ENCODE measurements at regions not wholly inside any gene's neighbourhood (a gene's known extent, or its start where the extent isn't known, plus 50 kb on each side); places are given as distances from the start of the nearest gene placed in this dataset.
"Not testable (repeated sequence)": the region's sequence is repeated elsewhere in the genome, so short reads cannot be mapped to it uniquely, and the experiment has no call there.

DNA sequence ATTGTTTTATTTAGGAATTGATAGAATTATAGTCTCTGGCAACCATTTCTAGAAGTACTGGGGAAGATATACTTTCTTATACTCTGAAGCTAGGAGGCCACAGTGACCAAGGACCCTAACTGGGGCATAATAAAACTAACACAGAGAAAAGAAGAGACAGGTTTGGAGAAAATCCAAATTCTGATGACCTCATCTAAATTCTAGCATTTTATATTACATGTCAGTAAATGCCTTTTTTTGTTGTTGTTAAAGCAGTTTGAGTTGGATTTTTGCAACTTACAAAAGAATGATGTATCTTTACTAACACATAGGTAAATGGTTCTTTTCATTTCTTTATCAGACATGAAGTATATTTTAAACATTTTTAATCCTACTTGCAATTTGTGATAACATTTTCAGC is 933.3 kb downstream of the TMTC2 start:
- H3K9me3 Mint-ChIP-seq: peaks cover 7 to 25% (median 12%) of the 10 kb centered on the region in 6 donors
- no peaks in the 10 kb centered on the region for H3K36me3 Mint-ChIP-seq
- no peaks in the 10 kb centered on the region for H3K27me3 Mint-ChIP-seq (ENCODE audit: low read depth in 3 of 3)
- no peak overlapping the region for H3K27ac Mint-ChIP-seq
- H3K4me1 Mint-ChIP-seq: no peaks in the 10 kb centered on the region
- DNase-seq: no peak
- H3K4me3 Mint-ChIP-seq: no peak overlapping the region

DNA sequence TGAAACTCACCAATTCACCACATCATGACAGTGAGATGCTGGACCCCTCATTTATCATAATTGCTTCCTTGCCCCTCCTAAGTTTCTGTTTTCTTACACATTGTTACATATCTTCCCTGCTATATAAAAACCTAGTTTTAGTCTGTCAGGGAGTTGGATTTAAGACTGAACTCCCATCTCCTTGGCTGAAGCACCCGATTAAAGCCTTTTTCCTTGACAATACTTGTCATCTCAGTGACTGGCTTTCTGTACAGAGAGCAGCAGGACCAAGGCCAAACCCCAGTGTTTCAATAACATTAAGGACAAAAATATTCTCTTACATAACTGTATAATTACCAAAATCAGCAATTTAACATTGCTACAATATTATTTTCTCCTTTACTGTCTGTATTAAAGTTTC is 928.4 kb downstream of the TMTC2 start:
- no peaks in the 10 kb centered on the region for H3K27me3 Mint-ChIP-seq (ENCODE audit: low read depth in 3 of 3)
- no peak overlapping the region for H3K4me3 Mint-ChIP-seq
- H3K4me1 Mint-ChIP-seq: no peaks in the 10 kb centered on the region
- peaks cover 11 to 48% (median 22%) of the 10 kb centered on the region in 6 donors for H3K9me3 Mint-ChIP-seq
- H3K27ac Mint-ChIP-seq: no peak overlapping the region
- DNase-seq: no peak
- no peaks in the 10 kb centered on the region for H3K36me3 Mint-ChIP-seq

DNA sequence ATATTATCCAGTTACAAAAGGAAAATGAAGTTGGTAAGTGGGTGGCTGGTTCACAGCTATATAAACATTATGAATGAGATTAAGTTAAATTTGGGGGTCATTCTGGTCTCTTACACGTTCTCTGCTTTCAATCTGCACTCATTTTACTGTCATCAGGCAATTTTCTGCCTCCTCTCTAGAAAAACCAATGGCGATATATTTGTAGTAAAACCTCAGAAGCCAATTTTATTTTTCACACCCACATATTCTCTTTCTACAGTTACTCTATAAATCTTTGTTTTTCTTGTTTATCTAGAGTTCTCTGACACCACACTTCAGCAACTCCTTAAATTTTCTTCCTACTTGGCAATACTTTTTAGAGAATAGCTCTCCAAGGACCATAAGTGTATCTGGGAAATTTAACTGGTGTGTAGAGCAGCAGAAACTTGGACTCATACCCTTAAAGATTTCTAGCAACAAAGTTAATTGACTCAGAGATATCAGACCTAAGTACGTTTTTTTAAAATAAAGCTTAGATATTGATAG is 926.9 kb downstream of the TMTC2 start:
- Mint-ChIP-seq H3K4me3 (no peak overlapping the region), H3K36me3 (no peaks in the 10 kb centered on the region), H3K27ac (no peak overlapping the region), H3K27me3 (ENCODE audit: low read depth in 3 of 3) (no peaks in the 10 kb centered on the region), H3K4me1 (no peaks in the 10 kb centered on the region), H3K9me3 (peaks cover 12 to 48% (median 26%) of the 10 kb centered on the region in 6 donors)
- no peak for DNase-seq

DNA sequence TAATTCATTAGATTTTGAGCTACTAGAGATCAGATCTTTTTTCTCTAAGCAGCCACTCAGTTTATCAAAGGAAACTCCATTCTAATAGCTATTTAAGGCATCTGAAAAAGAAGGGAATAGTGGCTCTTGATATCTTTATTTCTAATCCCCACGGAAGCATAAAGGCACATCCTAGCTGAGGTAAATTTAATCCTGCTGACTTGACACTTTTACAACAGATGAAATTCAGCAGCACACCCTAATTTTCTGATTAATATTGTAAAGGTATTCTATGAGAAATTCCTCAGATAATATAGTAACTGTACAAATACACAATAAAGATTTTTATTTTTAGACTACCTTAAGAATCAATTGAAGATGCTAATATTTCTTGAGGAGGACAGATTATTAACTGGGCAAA is 916.4 kb downstream of the TMTC2 start:
- Mint-ChIP-seq H3K4me3 (no peak overlapping the region), H3K9me3 (peaks cover 14 to 54% (median 44%) of the 10 kb centered on the region in 6 donors), H3K27me3 (ENCODE audit: low read depth in 3 of 3) (peaks cover 0 to 2% (median 1%) of the 10 kb centered on the region in 3 donors), H3K36me3 (peaks cover 0 to 6% (median 5%) of the 10 kb centered on the region in 3 donors), H3K27ac (no peak overlapping the region), H3K4me1 (no peaks in the 10 kb centered on the region)
- no peak for DNase-seq

DNA sequence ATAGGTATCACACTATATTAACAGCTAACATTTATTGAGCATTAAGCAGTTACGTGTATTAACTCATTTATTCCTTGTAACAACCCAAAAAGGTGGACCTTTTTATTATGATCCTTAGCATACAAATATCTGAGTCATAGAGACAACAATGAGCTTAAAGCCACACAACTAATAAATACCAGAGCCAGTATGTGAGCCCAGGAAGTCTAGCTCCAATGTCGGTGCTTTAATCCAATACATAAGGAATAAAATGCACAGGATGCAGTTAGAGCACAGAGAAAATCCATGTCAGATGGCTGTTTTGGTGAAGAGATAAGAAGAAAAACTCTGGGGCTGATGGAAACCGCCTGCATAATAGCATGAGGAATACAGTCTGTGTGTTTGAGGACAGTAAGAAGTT is 888.6 kb downstream of the TMTC2 start:
- Mint-ChIP-seq H3K27ac (no peak overlapping the region), H3K4me1 (no peaks in the 10 kb centered on the region), H3K4me3 (no peak overlapping the region), H3K9me3 (peaks cover 3 to 8% (median 6%) of the 10 kb centered on the region in 6 donors), H3K27me3 (ENCODE audit: low read depth in 3 of 3) (no peaks in the 10 kb centered on the region), H3K36me3 (no peaks in the 10 kb centered on the region)
- no peak for DNase-seq

DNA sequence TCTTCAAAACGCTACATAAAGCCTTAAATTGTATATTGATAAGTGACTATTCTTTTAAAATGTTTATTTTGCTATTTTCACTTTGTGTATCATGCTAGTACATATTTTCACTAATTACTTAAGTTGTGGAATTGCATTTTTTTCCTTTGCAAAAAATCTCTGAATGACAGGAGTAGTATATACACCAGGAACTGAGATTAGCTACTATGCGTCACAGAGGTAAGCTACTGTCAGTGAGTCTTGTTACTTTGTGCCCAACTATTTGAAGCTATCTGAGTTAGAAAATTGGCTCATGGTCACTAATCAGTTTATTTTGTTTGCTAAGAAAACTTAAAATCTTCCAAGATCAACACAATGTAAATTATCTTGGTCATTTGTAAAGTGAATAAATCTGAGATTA is 887.4 kb downstream of the TMTC2 start:
- no peak for DNase-seq
- H3K9me3 Mint-ChIP-seq: peaks cover 1 to 20% (median 11%) of the 10 kb centered on the region in 6 donors
- H3K36me3 Mint-ChIP-seq: no peaks in the 10 kb centered on the region
- H3K27me3 Mint-ChIP-seq (ENCODE audit: low read depth in 3 of 3): peaks cover 0 to 3% (median 0%) of the 10 kb centered on the region in 3 donors
- H3K4me1 Mint-ChIP-seq: no peaks in the 10 kb centered on the region
- no peak overlapping the region for H3K4me3 Mint-ChIP-seq
- no peak overlapping the region for H3K27ac Mint-ChIP-seq

DNA sequence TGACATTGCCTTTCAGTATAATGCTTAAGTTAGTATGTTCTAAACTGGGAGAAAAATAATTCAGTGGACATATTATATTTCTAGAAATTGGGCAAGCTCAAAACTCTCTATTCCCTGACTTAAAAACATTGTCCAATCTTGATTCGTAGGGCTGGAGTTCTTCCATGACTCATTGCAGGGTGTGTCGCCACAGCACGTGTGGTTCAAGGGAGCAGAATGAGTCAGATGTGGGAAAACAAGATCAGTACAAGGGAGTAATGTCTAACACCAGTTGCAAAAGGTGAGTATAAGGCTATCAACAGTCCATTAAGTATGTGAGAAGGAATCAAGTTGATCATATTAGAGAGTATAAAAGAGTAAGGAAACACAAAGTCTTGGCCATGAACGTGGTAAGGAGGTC is 887.0 kb downstream of the TMTC2 start:
- Mint-ChIP-seq H3K9me3 (peaks cover 3 to 25% (median 15%) of the 10 kb centered on the region in 6 donors), H3K27me3 (ENCODE audit: low read depth in 3 of 3) (peaks cover 0 to 3% (median 0%) of the 10 kb centered on the region in 3 donors), H3K4me3 (no peak overlapping the region), H3K27ac (no peak overlapping the region), H3K36me3 (no peaks in the 10 kb centered on the region), H3K4me1 (no peaks in the 10 kb centered on the region)
- no peak for DNase-seq

DNA sequence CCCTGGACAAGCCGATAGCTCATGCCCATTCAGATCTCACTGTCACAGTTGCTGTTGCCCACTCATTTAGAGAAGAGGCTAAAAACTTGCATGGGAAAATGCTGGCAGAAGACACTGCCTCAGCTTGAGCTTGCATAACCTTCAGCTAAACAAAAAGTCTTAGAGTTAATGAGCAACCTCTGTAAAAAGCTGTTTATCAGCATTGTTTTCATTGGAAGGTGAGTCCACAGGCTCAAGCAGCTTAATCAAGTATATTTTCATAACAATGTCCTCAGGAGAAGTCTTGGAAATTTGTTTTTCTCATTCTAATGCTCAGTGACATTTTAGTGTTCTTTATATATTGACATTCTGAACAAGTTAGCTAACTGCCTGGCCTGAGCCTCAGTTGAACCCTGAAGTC is 872.9 kb downstream of the TMTC2 start:
- Mint-ChIP-seq H3K9me3 (peaks cover 0 to 35% (median 26%) of the 10 kb centered on the region in 6 donors), H3K27me3 (ENCODE audit: low read depth in 3 of 3) (no peaks in the 10 kb centered on the region), H3K36me3 (no peaks in the 10 kb centered on the region), H3K4me3 (no peak overlapping the region), H3K4me1 (no peaks in the 10 kb centered on the region), H3K27ac (no peak overlapping the region)
- no peak for DNase-seq

DNA sequence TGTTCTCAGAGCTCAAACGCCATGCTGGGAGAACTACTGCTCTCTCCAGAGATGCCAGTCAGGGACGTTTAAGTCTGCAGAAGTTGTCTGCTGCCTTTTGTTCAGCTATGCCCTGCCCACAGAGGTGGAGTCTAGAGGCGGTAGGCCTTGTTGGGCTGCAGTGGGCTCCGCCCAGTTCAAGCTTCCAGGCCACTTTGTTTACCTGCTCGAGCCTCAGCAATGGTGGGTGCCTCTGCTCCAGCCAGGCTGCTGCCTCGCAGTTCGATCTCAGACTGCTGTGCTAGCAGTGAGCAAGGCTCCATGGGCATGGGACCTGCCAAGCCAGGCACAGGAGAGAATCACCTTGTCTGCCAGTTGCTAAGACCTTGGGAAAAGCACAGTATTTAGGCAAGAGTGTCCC is 869.3 kb downstream of the TMTC2 start:
- H3K36me3 Mint-ChIP-seq; H3K27ac Mint-ChIP-seq; H3K27me3 Mint-ChIP-seq (ENCODE audit: low read depth in 3 of 3); DNase-seq; H3K4me3 Mint-ChIP-seq; H3K4me1 Mint-ChIP-seq: not testable (repeated sequence)
- peaks cover 5 to 42% (median 25%) of the 10 kb centered on the region in 6 donors for H3K9me3 Mint-ChIP-seq

DNA sequence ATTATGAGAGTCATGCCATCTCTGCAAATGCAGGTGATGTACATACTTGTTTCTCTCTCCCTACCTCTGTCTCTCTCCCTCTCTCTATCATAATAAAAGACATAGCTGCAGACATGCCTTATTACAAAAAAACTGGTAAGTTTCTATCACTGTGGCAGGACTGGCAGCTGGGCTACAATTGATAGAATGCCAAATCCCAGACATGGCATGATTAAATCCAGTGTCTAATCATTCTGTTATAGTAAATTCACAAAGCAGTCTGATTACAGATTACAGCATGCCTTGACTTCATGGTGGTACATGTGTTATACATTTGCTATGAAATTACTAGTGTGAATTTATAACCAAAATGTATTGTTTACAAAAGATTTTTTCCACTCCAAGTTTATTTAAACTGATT is 854.7 kb downstream of the TMTC2 start:
- H3K27ac Mint-ChIP-seq: no peak overlapping the region
- H3K27me3 Mint-ChIP-seq (ENCODE audit: low read depth in 3 of 3): no peaks in the 10 kb centered on the region
- no peak overlapping the region for H3K4me3 Mint-ChIP-seq
- peaks cover 6 to 30% (median 12%) of the 10 kb centered on the region in 6 donors for H3K9me3 Mint-ChIP-seq
- no peak for DNase-seq
- H3K36me3 Mint-ChIP-seq: no peaks in the 10 kb centered on the region
- H3K4me1 Mint-ChIP-seq: no peaks in the 10 kb centered on the region

DNA sequence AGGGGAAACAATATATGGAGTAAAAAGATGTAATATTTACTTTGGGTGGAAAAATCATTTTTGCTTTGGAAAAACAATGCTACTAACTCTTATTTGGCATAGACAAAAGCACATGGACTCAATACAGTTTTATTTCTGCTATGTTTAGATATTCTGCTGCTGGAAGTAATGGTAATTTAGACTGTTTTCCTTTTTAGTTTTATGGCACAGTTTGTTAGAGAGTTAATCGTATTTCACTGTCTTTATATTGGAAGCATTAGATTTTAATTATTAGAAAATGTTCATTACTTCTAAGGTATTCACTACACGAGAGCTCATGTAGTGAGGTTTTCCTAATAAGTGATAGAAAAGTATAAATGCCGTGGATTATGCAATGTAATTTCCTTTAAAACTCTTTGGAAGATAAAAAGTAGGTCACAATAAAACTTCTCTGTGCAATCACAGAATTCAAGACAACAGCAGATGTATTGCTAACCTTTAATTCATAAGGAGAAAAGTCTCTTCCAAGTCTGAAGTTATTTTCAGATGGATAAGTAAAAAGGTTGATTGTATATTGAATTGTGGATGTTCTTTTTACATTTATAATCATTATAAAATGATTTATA is 851.8 kb downstream of the TMTC2 start:
- no peaks in the 10 kb centered on the region for H3K36me3 Mint-ChIP-seq
- DNase-seq: no peak
- no peaks in the 10 kb centered on the region for H3K27me3 Mint-ChIP-seq (ENCODE audit: low read depth in 3 of 3)
- no peak overlapping the region for H3K4me3 Mint-ChIP-seq
- no peak overlapping the region for H3K27ac Mint-ChIP-seq
- H3K4me1 Mint-ChIP-seq: no peaks in the 10 kb centered on the region
- peaks cover 0 to 11% (median 4%) of the 10 kb centered on the region in 6 donors for H3K9me3 Mint-ChIP-seq

DNA sequence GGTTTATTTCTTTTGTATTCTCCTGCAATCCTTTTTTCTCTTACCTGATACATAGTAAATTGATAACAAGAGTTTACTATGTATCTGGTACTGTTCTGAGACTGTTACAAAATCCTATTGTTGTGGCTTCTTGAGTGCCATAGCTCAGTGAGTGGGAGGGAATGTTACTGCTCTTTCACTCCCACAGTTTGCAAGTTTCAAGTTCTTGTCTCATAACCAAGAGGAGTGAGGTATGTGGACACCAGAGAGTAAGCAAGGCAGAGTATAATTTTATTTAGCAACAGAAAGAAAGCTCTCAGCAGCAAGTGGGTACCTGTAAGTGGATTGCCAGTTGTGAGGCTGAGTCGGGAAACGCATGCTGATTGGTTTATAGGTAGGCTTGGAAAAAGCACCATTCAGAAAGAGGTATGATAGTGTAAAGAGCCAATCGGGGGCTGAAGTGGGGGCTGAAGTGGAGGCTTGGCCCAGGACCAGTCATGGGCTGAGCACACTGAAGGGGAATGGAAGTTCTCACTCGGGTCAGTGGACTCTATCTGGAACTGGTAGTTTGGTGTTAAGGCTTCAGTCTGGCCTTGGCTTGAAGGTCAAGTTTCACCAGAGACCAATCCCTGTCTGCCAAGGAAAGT is 850.8 kb downstream of the TMTC2 start:
- no peaks in the 10 kb centered on the region for H3K4me1 Mint-ChIP-seq
- peaks cover 0 to 10% (median 4%) of the 10 kb centered on the region in 6 donors for H3K9me3 Mint-ChIP-seq
- no peak for DNase-seq
- H3K27me3 Mint-ChIP-seq (ENCODE audit: low read depth in 3 of 3): no peaks in the 10 kb centered on the region
- no peaks in the 10 kb centered on the region for H3K36me3 Mint-ChIP-seq
- no peak overlapping the region for H3K4me3 Mint-ChIP-seq
- H3K27ac Mint-ChIP-seq: no peak overlapping the region

DNA sequence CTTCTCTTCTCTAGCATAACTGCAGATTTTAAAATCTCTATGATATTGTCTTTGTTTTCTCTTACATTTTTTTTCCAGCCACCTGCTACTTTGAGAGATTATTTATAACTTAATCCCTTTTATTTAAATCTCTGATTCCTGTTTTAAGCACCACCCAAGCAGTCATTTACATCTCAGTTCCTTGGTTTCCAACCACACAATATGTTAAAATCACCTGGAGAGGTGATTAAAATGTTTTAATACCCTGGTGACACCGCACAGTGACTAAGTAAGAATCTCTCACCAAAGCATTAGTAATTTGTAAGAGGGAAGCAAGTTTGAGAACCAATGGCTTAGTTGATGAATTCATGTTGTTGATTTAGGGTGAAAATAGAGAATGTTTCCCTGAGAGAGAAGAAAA is 849.8 kb downstream of the TMTC2 start:
- no peak overlapping the region for H3K27ac Mint-ChIP-seq
- no peaks in the 10 kb centered on the region for H3K4me1 Mint-ChIP-seq
- no peak overlapping the region for H3K4me3 Mint-ChIP-seq
- H3K27me3 Mint-ChIP-seq (ENCODE audit: low read depth in 3 of 3): no peaks in the 10 kb centered on the region
- no peak for DNase-seq
- peaks cover 0 to 10% (median 4%) of the 10 kb centered on the region in 6 donors for H3K9me3 Mint-ChIP-seq
- no peaks in the 10 kb centered on the region for H3K36me3 Mint-ChIP-seq

DNA sequence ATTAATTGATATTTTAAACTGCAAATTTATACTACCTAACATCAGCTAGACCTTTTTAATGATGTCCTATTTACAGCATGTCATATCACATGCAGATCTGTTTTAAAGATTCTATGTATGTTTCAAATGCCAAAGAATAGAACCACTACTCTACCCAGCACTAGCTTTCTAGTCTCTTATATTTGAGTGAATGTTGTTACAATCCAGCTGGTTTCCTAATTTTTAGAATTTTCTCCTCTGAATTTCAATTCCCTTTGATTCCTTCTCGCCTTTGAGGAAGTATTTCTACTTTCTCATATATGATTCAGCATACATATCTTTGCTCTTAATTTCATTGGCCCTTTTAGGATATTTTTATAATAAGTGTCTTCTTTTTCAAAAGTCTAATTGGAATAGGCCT is 841.9 kb downstream of the TMTC2 start:
- Mint-ChIP-seq H3K9me3 (peaks cover 5 to 29% (median 14%) of the 10 kb centered on the region in 6 donors), H3K27ac (no peak overlapping the region), H3K27me3 (ENCODE audit: low read depth in 3 of 3) (peaks cover 0 to 2% (median 0%) of the 10 kb centered on the region in 3 donors)

DNA sequence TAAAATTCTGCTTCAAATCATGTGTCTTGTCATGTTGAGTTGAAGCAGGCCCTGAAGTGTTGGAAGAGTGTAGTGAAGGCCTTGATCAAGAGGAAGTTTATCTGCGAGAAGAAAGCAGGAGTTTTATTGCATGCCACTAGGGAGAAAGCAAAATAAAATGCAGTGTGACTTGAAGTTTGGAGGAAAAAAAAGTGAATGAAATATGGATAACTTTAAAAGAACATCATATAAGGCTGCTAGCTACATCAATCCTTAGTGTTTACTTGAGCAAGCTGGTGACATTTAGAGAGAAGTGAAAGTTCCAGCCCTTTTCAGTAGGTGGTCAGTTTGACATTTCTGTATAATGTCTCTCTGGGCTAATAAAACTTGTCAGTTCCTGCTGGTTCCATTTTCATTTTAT is 841.1 kb downstream of the TMTC2 start:
- Mint-ChIP-seq H3K4me1 (no peaks in the 10 kb centered on the region), H3K36me3 (no peaks in the 10 kb centered on the region), H3K9me3 (peaks cover 5 to 35% (median 17%) of the 10 kb centered on the region in 6 donors), H3K27ac (no peak overlapping the region), H3K27me3 (ENCODE audit: low read depth in 3 of 3) (peaks cover 0 to 2% (median 0%) of the 10 kb centered on the region in 3 donors), H3K4me3 (no peak overlapping the region)
- DNase-seq: no peak

More for the DNA sequence above, 841.9 kb downstream of the TMTC2 start:
- Mint-ChIP-seq H3K4me1 (no peaks in the 10 kb centered on the region), H3K36me3 (no peaks in the 10 kb centered on the region), H3K4me3 (no peak overlapping the region)
- no peak for DNase-seq
